ENCODE measurements at regions not wholly inside any gene's neighbourhood (a gene's known extent, or its start where the extent isn't known, plus 50 kb on each side); places are given as distances from the start of the nearest gene placed in this dataset.

GRCh38 chr10:62990126-62990525, 143.0 kb upstream of the NRBF2 start:
- TF ChIP-seq BHLHE40 (IDR thresholded peaks at IDR 0.05; ENCODE audit: borderline replicate concordance) (no peak), FOXK2 (IDR thresholded peaks at IDR 0.05) (no peak), TARDBP (IDR thresholded peaks at IDR 0.05) (no peak), HDGF (IDR thresholded peaks at IDR 0.05; ENCODE audit: borderline replicate concordance) (no peak), FOXA1 (IDR thresholded peaks at IDR 0.05) (no peak), ELF4 (IDR thresholded peaks at IDR 0.05) (no peak), ZNF384 (IDR thresholded peaks at IDR 0.05) (no peak), LEF1 (IDR thresholded peaks at IDR 0.05; ENCODE audit: borderline replicate concordance) (no peak), L3MBTL2 (conservative IDR thresholded peaks at IDR 0.05) (no peak), SP1 (IDR thresholded peaks at IDR 0.05) (no peak), PKNOX1 (IDR thresholded peaks at IDR 0.05) (no peak), NFRKB (IDR thresholded peaks at IDR 0.05) (no peak)
